ENCODE measurements at regions not wholly inside any gene's neighbourhood (a gene's known extent, or its start where the extent isn't known, plus 50 kb on each side); places are given as distances from the start of the nearest gene placed in this dataset.

DNA sequence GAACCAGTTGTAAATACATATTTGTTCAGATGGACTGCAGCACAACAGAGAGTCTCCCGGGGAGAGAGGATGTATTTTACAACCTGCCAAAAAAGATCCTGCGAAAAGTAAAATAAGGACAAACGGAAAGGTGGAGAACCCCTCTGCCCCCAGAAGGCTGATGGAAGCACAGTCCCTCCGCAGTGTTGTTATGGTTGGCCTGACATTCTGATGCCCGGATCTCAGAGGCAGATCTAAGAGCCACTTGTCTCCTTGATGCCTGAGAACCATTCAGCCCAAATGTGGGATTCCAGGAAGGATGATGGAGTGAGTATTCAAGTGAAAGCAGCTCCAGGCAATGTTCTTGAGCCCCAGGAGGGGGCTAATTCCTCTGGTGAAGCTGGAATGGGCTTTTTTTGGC lies 458.7 kb downstream of the ZNF536 start:
- TF ChIP-seq CHD2 (IDR thresholded peaks at IDR 0.05; ENCODE audit: low read length) (no peak), TBP (IDR thresholded peaks at IDR 0.05; ENCODE audit: low read depth, low read length) (no peak), EZH2 (IDR thresholded peaks at IDR 0.05; ENCODE audit: low read depth, low read length, severe bottlenecking) (no peak), TCF12 (IDR thresholded peaks at IDR 0.05; ENCODE audit: low read depth, low read length) (no peak), BRCA1 (IDR thresholded peaks at IDR 0.05; ENCODE audit: low read depth, low read length) (no peak), HDAC2 (IDR thresholded peaks at IDR 0.05; ENCODE audit: borderline replicate concordance in 1 of 2, low read depth in 2 of 2, low read length in 2 of 2) (no peak), SP1 (IDR thresholded peaks at IDR 0.05; ENCODE audit: low read depth, low read length) (no peak)
- TF ChIP-seq, protein P1, sequence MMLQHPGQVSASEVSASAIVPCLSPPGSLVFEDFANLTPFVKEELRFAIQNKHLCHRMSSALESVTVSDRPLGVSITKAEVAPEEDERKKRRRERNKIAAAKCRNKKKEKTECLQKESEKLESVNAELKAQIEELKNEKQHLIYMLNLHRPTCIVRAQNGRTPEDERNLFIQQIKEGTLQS (IDR thresholded peaks at IDR 0.05; ENCODE audit: insufficient read depth, low read depth, low read length) = no peak
- TF ChIP-seq, protein P2, sequence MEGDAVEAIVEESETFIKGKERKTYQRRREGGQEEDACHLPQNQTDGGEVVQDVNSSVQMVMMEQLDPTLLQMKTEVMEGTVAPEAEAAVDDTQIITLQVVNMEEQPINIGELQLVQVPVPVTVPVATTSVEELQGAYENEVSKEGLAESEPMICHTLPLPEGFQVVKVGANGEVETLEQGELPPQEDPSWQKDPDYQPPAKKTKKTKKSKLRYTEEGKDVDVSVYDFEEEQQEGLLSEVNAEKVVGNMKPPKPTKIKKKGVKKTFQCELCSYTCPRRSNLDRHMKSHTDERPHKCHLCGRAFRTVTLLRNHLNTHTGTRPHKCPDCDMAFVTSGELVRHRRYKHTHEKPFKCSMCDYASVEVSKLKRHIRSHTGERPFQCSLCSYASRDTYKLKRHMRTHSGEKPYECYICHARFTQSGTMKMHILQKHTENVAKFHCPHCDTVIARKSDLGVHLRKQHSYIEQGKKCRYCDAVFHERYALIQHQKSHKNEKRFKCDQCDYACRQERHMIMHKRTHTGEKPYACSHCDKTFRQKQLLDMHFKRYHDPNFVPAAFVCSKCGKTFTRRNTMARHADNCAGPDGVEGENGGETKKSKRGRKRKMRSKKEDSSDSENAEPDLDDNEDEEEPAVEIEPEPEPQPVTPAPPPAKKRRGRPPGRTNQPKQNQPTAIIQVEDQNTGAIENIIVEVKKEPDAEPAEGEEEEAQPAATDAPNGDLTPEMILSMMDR (IDR thresholded peaks at IDR 0.05; ENCODE audit: control extremely low read depth in 1 of 3, insufficient read depth in 1 of 3, low read depth in 1 of 3, low read length in 3 of 3) = no peak
